ENCODE measurements at regions not wholly inside any gene's neighbourhood (a gene's known extent, or its start where the extent isn't known, plus 50 kb on each side); places are given as distances from the start of the nearest gene placed in this dataset.

DNA sequence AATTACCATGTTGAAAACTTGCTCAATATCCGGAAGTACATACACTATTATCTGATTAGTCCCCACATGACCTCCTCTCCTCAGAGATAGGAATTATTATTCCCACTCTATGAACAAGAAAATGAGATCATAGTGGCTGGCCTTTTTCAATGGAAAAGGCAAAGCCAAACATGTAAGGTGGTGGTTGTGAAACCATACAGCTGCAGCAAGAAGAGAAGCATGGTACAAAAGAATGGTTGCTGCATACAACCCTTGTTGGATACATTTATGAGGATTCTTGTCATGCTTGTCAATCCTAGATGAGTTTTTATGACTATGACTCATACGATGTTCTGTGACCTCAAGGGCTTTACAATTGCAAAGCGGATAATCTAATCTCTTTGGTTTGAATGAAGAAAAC lies 514.7 kb downstream of the PLPP3 start:
- TF ChIP-seq EZH2 (IDR thresholded peaks at IDR 0.05), result no peak
- TF ChIP-seq POLR2AphosphoS5 (IDR thresholded peaks at IDR 0.05; ENCODE audit: borderline replicate concordance, low read depth, low read length), result no peak
